ENCODE measurements at regions not wholly inside any gene's neighbourhood (a gene's known extent, or its start where the extent isn't known, plus 50 kb on each side); places are given as distances from the start of the nearest gene placed in this dataset.

DNA sequence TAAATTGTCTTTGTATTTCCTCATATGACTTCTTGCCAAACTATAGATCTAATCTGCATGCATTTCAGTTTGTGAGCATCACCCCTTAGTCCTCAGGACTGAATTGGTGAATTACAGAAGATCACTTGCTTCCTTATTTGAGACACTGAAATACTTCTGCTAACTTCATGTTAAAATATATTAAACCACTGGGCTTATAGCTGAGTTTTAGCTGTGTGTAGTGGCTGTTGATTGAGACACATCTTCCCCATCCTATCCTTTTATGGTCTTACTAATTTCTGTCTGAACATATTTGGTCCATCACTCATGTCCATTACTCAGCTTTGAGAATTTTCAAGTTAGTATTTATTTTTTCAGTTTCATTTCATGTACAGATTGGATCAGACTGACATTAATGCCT, 295.9 kb downstream of the PSAT1 start:
- TF ChIP-seq CTCF (IDR thresholded peaks at IDR 0.05; ENCODE audit: low read depth, low read length) (no peak), EZH2phosphoT487 (IDR thresholded peaks at IDR 0.05; ENCODE audit: low read depth) (no peak)
